ENCODE measurements at regions not wholly inside any gene's neighbourhood (a gene's known extent, or its start where the extent isn't known, plus 50 kb on each side); places are given as distances from the start of the nearest gene placed in this dataset.

- no peak overlapping the region for H3K27ac ChIP-seq
- no peaks in the 10 kb centered on the region for H3K9me3 ChIP-seq (ENCODE audit: severe bottlenecking)
- H3K4me3 ChIP-seq (ENCODE audit: low read depth, low read length): no peak overlapping the region
- TF ChIP-seq CTCF (IDR thresholded peaks at IDR 0.05; ENCODE audit: low read depth, low read length): no peak
- no peak for DNase-seq
- no peaks in the 10 kb centered on the region for H3K36me3 ChIP-seq
- H3K27me3 ChIP-seq (ENCODE audit: insufficient read depth, low read depth, severe bottlenecking): no peaks in the 10 kb centered on the region
Observed at GRCh38 chr18:2390158-2390557, 181.1 kb downstream of the METTL4 start.

- H3K9me3 ChIP-seq (ENCODE audit: severe bottlenecking): no peaks in the 10 kb centered on the region
- no peak overlapping the region for H3K27ac ChIP-seq
- TF ChIP-seq CTCF (IDR thresholded peaks at IDR 0.05; ENCODE audit: low read depth, low read length): no peak
- H3K27me3 ChIP-seq (ENCODE audit: insufficient read depth, low read depth, severe bottlenecking): no peaks in the 10 kb centered on the region
- no peak overlapping the region for H3K4me3 ChIP-seq (ENCODE audit: low read depth, low read length)
- H3K36me3 ChIP-seq: no peaks in the 10 kb centered on the region
- DNase-seq: no peak
Observed at GRCh38 chr18:2391470-2391869, 179.8 kb downstream of the METTL4 start.

GRCh38 chr18:2392446-2392845 lies 178.9 kb downstream of the METTL4 start:
- Histone ChIP-seq H3K9me3 (ENCODE audit: severe bottlenecking) (no peaks in the 10 kb centered on the region), H3K27me3 (ENCODE audit: insufficient read depth, low read depth, severe bottlenecking) (no peaks in the 10 kb centered on the region), H3K27ac (no peak overlapping the region), H3K36me3 (no peaks in the 10 kb centered on the region), H3K4me3 (ENCODE audit: low read depth, low read length) (no peak overlapping the region)
- DNase-seq: no peak
- no peak for TF ChIP-seq CTCF (IDR thresholded peaks at IDR 0.05; ENCODE audit: low read depth, low read length)

GRCh38 chr18:2394684-2395083 lies 176.6 kb downstream of the METTL4 start:
- Histone ChIP-seq H3K27me3 (ENCODE audit: insufficient read depth, low read depth, severe bottlenecking) (no peaks in the 10 kb centered on the region), H3K27ac (no peak overlapping the region), H3K36me3 (no peaks in the 10 kb centered on the region), H3K4me3 (ENCODE audit: low read depth, low read length) (no peak overlapping the region), H3K9me3 (ENCODE audit: severe bottlenecking) (no peaks in the 10 kb centered on the region)
- no peak for TF ChIP-seq CTCF (IDR thresholded peaks at IDR 0.05; ENCODE audit: low read depth, low read length)
- DNase-seq: no peak

GRCh38 chr18:2395427-2396161 lies 175.7 kb downstream of the METTL4 start:
- no peaks in the 10 kb centered on the region for H3K27me3 ChIP-seq (ENCODE audit: insufficient read depth, low read depth, severe bottlenecking)
- H3K36me3 ChIP-seq: no peaks in the 10 kb centered on the region
- no peak overlapping the region for H3K27ac ChIP-seq
- no peak for DNase-seq
- no peak overlapping the region for H3K4me3 ChIP-seq (ENCODE audit: low read depth, low read length)
- H3K9me3 ChIP-seq (ENCODE audit: severe bottlenecking): no peaks in the 10 kb centered on the region
- TF ChIP-seq CTCF (IDR thresholded peaks at IDR 0.05; ENCODE audit: low read depth, low read length): no peak

- Histone ChIP-seq H3K9me3 (ENCODE audit: severe bottlenecking) (no peaks in the 10 kb centered on the region), H3K36me3 (no peaks in the 10 kb centered on the region), H3K27me3 (ENCODE audit: insufficient read depth, low read depth, severe bottlenecking) (no peaks in the 10 kb centered on the region), H3K27ac (no peak overlapping the region), H3K4me3 (ENCODE audit: low read depth, low read length) (no peak overlapping the region)
- DNase-seq: no peak
- no peak for TF ChIP-seq CTCF (IDR thresholded peaks at IDR 0.05; ENCODE audit: low read depth, low read length)
Observed at GRCh38 chr18:2396162-2396505, 175.2 kb downstream of the METTL4 start.
